ENCODE measurements at regions not wholly inside any gene's neighbourhood (a gene's known extent, or its start where the extent isn't known, plus 50 kb on each side); places are given as distances from the start of the nearest gene placed in this dataset.

DNA sequence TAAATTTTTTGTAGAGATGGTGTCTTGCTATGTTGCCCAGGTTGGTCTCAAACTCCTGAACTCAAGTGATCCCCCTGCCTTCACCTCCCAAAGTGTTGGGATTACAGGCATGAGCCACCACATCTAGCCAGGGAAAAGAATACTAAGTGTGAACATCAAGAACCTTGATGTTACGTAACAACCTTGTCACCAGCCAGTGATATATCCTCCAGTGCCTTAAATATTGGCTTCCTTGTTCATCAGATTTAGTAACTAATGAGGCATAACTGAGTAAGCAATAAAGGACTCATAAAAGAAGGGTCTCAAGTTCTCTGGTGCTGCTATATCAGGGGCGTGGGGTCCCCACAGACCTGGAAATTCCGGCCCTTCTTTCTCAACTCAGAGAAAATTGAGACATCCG is 60.5 kb upstream of the ENPEP start:
- TF ChIP-seq GATA3 (IDR thresholded peaks at IDR 0.05; ENCODE audit: low read depth, low read length), result no peak
- no peak for TF ChIP-seq GATA2 (IDR thresholded peaks at IDR 0.05; ENCODE audit: low read depth, low read length)
